Keratinocyte (primary cell): ENCODE measurements at regions not wholly inside any gene's neighbourhood (a gene's known extent, or its start where the extent isn't known, plus 50 kb on each side); places are given as distances from the start of the nearest gene placed in this dataset.

Source experiments
- DNase-seq: peaks from one replicate; pipeline ENCODE4 v3.0.0-alpha.2; 2011; ENCODE audit warnings: low read depth, missing footprints, low spot score
- FAIRE-seq: peaks from 2 replicates; lab custom pipeline; 2011; peaks lifted over from hg19 to GRCh38; lab: Jason Lieb, UNC
- H2AFZ ChIP-seq: 2 replicates; pipeline ENCODE4 v1.6.0; 2012; ENCODE audit warnings: low read length, control low read depth, inconsistent platforms; ENCODE audit not compliant: control insufficient read depth
- H3K27ac ChIP-seq: 2 replicates; pipeline ENCODE4 v1.5.1; 2011; ENCODE audit warnings: low read length; ENCODE audit not compliant: control insufficient read depth, insufficient read depth
- H3K27me3 ChIP-seq: 3 replicates; pipeline ENCODE4 v1.6.0; 2011; ENCODE audit warnings: low read length; ENCODE audit not compliant: control insufficient read depth, insufficient read depth; ENCODE audit errors: extremely low read depth
- H3K36me3 ChIP-seq, 2 experiments: 2 replicates in 1 of 2; 3 replicates in 1 of 2; pipeline ENCODE4 v1.5.1; 2011; ENCODE audit warnings: low read length in 2 of 2, mild to moderate bottlenecking in 1 of 2; ENCODE audit not compliant: control insufficient read depth in 2 of 2, insufficient read depth in 2 of 2; ENCODE audit errors: extremely low read depth in 1 of 2
- H3K4me1 ChIP-seq: 3 replicates; pipeline ENCODE4 v1.5.1; 2011; ENCODE audit warnings: low read length; ENCODE audit not compliant: control insufficient read depth, insufficient read depth; ENCODE audit errors: extremely low read depth
- H3K4me2 ChIP-seq: 3 replicates; pipeline ENCODE4 v1.6.0; 2011; ENCODE audit warnings: low read depth, low read length; ENCODE audit not compliant: control insufficient read depth, insufficient read depth; ENCODE audit errors: extremely low read depth
- H3K4me3 ChIP-seq, 3 experiments: fragments of 200-600 bp in 1 of 3; sonication (generic) in 1 of 3; 2 replicates in 2 of 3; 3 replicates in 1 of 3; pipeline ENCODE4 v1.5.1; 2011 to 2016; ENCODE audit warnings: low read length in 3 of 3, mild to moderate bottlenecking in 3 of 3, control low read depth in 2 of 3, inconsistent platforms in 1 of 3, low read depth in 1 of 3, mixed read lengths in 1 of 3, mixed run types in 1 of 3, moderate library complexity in 1 of 3; ENCODE audit not compliant: control insufficient read depth in 2 of 3, insufficient read depth in 2 of 3; ENCODE audit errors: extremely low read depth in 1 of 3
- H3K79me2 ChIP-seq: 2 replicates; pipeline ENCODE4 v1.6.0; 2012; ENCODE audit warnings: low read length; ENCODE audit not compliant: control insufficient read depth, insufficient read depth
- H3K9ac ChIP-seq: 3 replicates; pipeline ENCODE4 v1.6.0; 2011; ENCODE audit warnings: low read length; ENCODE audit not compliant: control insufficient read depth, insufficient read depth; ENCODE audit errors: extremely low read depth
- H3K9me1 ChIP-seq: 3 replicates; pipeline ENCODE4 v1.6.0; 2011; ENCODE audit warnings: low read length; ENCODE audit not compliant: control insufficient read depth, insufficient read depth; ENCODE audit errors: extremely low read depth
- H3K9me3 ChIP-seq: 2 replicates; pipeline ENCODE4 v1.5.1; 2012; ENCODE audit warnings: low read depth, low read length; ENCODE audit not compliant: control insufficient read depth
- H4K20me1 ChIP-seq: 3 replicates; pipeline ENCODE4 v1.6.0; 2011; ENCODE audit warnings: low read length; ENCODE audit not compliant: control insufficient read depth, insufficient read depth; ENCODE audit errors: extremely low read depth
- CTCF ChIP-seq, 3 experiments: IDR thresholded peaks in 1 of 3; conservative IDR thresholded peaks in 1 of 3; optimal IDR thresholded peaks in 1 of 3; 2 replicates in 2 of 3; 3 replicates in 1 of 3; pipeline versions ENCODE3 to v1.5.1; 2011; ENCODE audit warnings: low read length in 3 of 3, mild to moderate bottlenecking in 3 of 3, moderate library complexity in 2 of 3, control low read depth in 1 of 3, inconsistent platforms in 1 of 3; ENCODE audit not compliant: insufficient read depth in 2 of 3; ENCODE audit errors: extremely low read depth in 1 of 3
- EZH2 ChIP-seq: IDR thresholded peaks from one replicate; pipeline ENCODE4 v1.6.1; 2012; ENCODE audit warnings: inconsistent platforms, mild to moderate bottlenecking, low read length, moderate library complexity
- dilution Hi-C: fragments of 300-500 bp; cut with MboI; formaldehyde crosslinking; loops from one replicate; pipeline ENCODE4 v1.7.0; 2020; ENCODE audit warnings: low sequenced_read_pairs; ENCODE audit not compliant: extremely low pct_ligation_motif_present

DNA sequence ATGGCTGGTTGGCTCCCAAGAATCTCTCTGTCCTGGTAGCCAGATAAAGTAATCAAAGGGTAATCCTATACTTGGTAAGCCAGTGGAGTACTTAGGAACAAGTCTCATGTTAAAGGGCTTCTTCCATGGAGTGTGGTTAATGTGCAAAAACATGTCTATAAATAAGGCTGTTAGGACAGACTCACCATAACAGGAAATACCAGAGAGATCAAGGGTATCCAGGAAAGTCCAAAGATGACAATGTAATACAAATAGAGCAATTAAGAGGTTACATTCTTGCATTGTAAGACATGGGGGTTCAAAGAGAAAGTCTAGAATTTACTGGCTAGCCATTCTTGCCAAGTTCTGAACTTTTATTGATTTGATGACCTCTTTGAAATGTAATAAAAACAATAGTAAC, 61.9 kb upstream of the ZCCHC13 start:
- FAIRE-seq = no peak

DNA sequence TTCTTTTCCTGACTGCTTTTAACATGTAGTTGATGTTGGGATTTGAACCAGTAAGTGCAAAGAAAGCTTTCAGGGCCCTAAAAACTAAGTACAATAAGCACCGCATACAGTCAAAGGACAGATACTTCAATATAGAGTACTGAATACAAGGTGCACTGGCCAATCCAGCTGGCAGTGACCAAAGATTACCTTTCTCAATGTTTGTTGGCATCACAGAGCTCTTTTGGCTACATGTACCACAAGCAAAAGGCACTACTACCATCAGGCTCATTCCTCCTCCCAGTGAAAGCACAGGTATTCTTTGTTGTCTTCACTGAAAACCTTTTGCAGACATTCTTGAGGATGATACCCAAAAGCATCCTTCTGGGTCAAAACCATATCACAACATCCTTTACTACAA, 65.2 kb upstream of the ZCCHC13 start:
- no peaks in the 10 kb centered on the region for H3K79me2 ChIP-seq
- H3K4me1 ChIP-seq = peaks cover 6% of the 10 kb centered on the region
- dilution Hi-C loops = no loop called here
- H2AFZ ChIP-seq = no peak overlapping the region
- no peaks in the 10 kb centered on the region for H3K36me3 ChIP-seq
- DNase-seq (no peak), FAIRE-seq (no peak)
- no peaks in the 10 kb centered on the region for H4K20me1 ChIP-seq
- no peak overlapping the region for H3K9ac ChIP-seq
- H3K27me3 ChIP-seq = peaks cover 4% of the 10 kb centered on the region
- no peaks in the 10 kb centered on the region for H3K9me3 ChIP-seq
- H3K9me1 ChIP-seq = no peaks in the 10 kb centered on the region
- H3K4me3 ChIP-seq = no peak overlapping the region
- TF ChIP-seq CTCF (optimal IDR thresholded peaks at IDR 0.05 in 1 of 3, IDR thresholded peaks at IDR 0.05 in 1 of 3, conservative IDR thresholded peaks at IDR 0.05 in 1 of 3; ENCODE audit: extremely low read depth in 1 of 3, insufficient read depth in 2 of 3, low read length in 3 of 3) = no peak
- TF ChIP-seq EZH2 = no peak
- H3K4me2 ChIP-seq = no peak overlapping the region
- H3K27ac ChIP-seq = no peak overlapping the region

More for the DNA sequence above, 61.9 kb upstream of the ZCCHC13 start:
- TF ChIP-seq EZH2 = no peak
- TF ChIP-seq CTCF (optimal IDR thresholded peaks at IDR 0.05 in 1 of 3, IDR thresholded peaks at IDR 0.05 in 1 of 3, conservative IDR thresholded peaks at IDR 0.05 in 1 of 3; ENCODE audit: extremely low read depth in 1 of 3, insufficient read depth in 2 of 3, low read length in 3 of 3) = no peak
- Histone ChIP-seq H3K4me2 (no peak overlapping the region), H3K9ac (no peak overlapping the region), H3K4me3 (no peak overlapping the region), H3K9me1 (no peaks in the 10 kb centered on the region), H3K4me1 (peaks cover 8% of the 10 kb centered on the region), H4K20me1 (no peaks in the 10 kb centered on the region), H3K9me3 (no peaks in the 10 kb centered on the region), H2AFZ (no peak overlapping the region), H3K36me3 (no peaks in the 10 kb centered on the region), H3K27ac (no peak overlapping the region), H3K79me2 (no peaks in the 10 kb centered on the region), H3K27me3 (peaks cover 4% of the 10 kb centered on the region)
- dilution Hi-C loops = no loop called here
- no peak for DNase-seq
